Stimulated activated CD4-positive, alpha-beta T cell treated with anti-CD3 and anti-CD28 coated beads, Interleukin-1b, Interleukin-23, amount 100 ng/mL, for 24 hours (primary cell): ENCODE measurements at regions not wholly inside any gene's neighbourhood (a gene's known extent, or its start where the extent isn't known, plus 50 kb on each side); places are given as distances from the start of the nearest gene placed in this dataset.

ENCODE experiments used
- DNase-seq, 4 experiments: peaks; one replicate each; pipeline ENCODE4 v3.0.0-alpha.2; 2020; ENCODE audit warnings: low read depth in 4 of 4, low spot score in 1 of 4

GRCh38 chr10:7028809-7029166, 382.0 kb downstream of the SFMBT2 start:
- no peak for DNase-seq

GRCh38 chr10:7027913-7028808, 382.7 kb downstream of the SFMBT2 start:
- no peak for DNase-seq

GRCh38 chr10:7027237-7027912, 383.5 kb downstream of the SFMBT2 start:
- DNase-seq: no peak

- no peak for DNase-seq
Measured at GRCh38 chr10:7026818-7027217, 384.0 kb downstream of the SFMBT2 start.

- no peak for DNase-seq
Measured at GRCh38 chr10:7025296-7025695, 385.5 kb downstream of the SFMBT2 start.

- no peak for DNase-seq
Measured at GRCh38 chr10:7015457-7015856, 395.4 kb downstream of the SFMBT2 start.

GRCh38 chr10:7014721-7015120, 396.1 kb downstream of the SFMBT2 start:
- no peak for DNase-seq

- no peak for DNase-seq
Measured at GRCh38 chr10:7011994-7012393, 398.8 kb downstream of the SFMBT2 start.

- no peak for DNase-seq
Measured at GRCh38 chr10:7008645-7009044, 402.2 kb downstream of the SFMBT2 start.

- no peak for DNase-seq
Measured at GRCh38 chr10:7007600-7008190, 403.1 kb downstream of the SFMBT2 start.

GRCh38 chr10:7006566-7006965, 404.3 kb downstream of the SFMBT2 start:
- no peak for DNase-seq

GRCh38 chr10:7003831-7004395, 406.9 kb downstream of the SFMBT2 start:
- DNase-seq: no peak

- DNase-seq: no peak
Measured at GRCh38 chr10:7000061-7000460, 410.8 kb downstream of the SFMBT2 start.

- no peak for DNase-seq
Measured at GRCh38 chr10:6999232-6999925, 411.5 kb downstream of the SFMBT2 start.

GRCh38 chr10:6997509-6997908, 413.3 kb downstream of the SFMBT2 start:
- DNase-seq: no peak

GRCh38 chr10:6996431-6996830, 414.4 kb downstream of the SFMBT2 start:
- no peak for DNase-seq

- no peak for DNase-seq
Measured at GRCh38 chr10:6995831-6996230, 415.0 kb downstream of the SFMBT2 start.

- DNase-seq: no peak
Measured at GRCh38 chr10:6995341-6995740, 415.3 kb upstream of the PRKCQ start.

GRCh38 chr10:6990891-6991290, 410.8 kb upstream of the PRKCQ start:
- no peak for DNase-seq

GRCh38 chr10:6988654-6989053, 408.6 kb upstream of the PRKCQ start:
- no peak for DNase-seq

GRCh38 chr10:6987536-6987945, 407.5 kb upstream of the PRKCQ start:
- no peak for DNase-seq
